ENCODE measurements at regions not wholly inside any gene's neighbourhood (a gene's known extent, or its start where the extent isn't known, plus 50 kb on each side); places are given as distances from the start of the nearest gene placed in this dataset.

DNA sequence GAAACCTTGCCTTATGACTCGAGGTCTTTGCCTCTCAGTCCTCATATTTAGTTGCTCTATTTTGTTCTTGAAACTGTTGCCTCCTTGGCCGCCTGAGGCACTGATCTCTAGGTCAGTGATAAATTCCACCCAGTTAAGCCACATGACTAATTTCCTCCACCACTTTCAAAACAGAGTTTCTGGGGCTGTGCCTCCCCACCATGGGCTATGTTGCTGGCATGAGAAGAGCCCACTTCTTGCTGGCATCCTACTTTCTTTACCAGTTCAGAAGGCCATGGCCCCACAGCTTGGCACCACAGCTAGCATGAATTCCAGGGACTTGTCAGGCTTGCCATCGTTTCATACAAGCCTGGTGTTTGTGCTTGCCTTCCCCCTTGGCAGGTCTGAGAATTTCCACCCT is 361.4 kb upstream of the JAG1 start:
- intact Hi-C loops (cut with DNase I): no loop called here
- Histone ChIP-seq H3K27ac (no peak overlapping the region), H3K4me1 (no peaks in the 10 kb centered on the region), H3K36me3 (no peaks in the 10 kb centered on the region), H3K27me3 (no peaks in the 10 kb centered on the region), H3K4me3 (no peak overlapping the region), H3K9me3 (no peaks in the 10 kb centered on the region)
- no peak for DNase-seq
- TF ChIP-seq, protein P1, sequence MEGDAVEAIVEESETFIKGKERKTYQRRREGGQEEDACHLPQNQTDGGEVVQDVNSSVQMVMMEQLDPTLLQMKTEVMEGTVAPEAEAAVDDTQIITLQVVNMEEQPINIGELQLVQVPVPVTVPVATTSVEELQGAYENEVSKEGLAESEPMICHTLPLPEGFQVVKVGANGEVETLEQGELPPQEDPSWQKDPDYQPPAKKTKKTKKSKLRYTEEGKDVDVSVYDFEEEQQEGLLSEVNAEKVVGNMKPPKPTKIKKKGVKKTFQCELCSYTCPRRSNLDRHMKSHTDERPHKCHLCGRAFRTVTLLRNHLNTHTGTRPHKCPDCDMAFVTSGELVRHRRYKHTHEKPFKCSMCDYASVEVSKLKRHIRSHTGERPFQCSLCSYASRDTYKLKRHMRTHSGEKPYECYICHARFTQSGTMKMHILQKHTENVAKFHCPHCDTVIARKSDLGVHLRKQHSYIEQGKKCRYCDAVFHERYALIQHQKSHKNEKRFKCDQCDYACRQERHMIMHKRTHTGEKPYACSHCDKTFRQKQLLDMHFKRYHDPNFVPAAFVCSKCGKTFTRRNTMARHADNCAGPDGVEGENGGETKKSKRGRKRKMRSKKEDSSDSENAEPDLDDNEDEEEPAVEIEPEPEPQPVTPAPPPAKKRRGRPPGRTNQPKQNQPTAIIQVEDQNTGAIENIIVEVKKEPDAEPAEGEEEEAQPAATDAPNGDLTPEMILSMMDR (IDR thresholded peaks at IDR 0.05): no peak
- no peak for TF ChIP-seq POLR2A (IDR thresholded peaks at IDR 0.05)
- 65 to 75% methylated on average over 3 of the region's 3 CpGs for WGBS, 2 donors

DNA sequence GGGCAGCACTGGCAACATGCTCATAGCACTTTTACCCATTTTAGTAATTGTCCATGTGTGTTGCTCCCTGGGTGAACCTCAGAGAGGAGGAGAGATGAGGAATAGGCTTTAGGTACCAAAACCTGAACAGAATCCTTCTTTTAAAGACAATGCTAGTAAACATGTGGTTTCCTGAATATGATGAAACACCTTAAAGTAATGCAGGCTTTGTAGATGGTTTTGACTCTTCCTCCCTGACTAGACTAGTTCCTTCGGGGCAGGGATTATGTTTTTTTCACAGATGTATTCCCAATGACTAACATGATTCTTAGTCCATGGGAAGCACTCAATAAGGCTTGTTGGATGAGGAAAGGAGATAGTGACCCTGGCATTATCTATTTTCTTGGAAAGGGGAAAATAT is 367.6 kb upstream of the JAG1 start:
- TF ChIP-seq, protein P1 (IDR thresholded peaks at IDR 0.05): no peak
- TF ChIP-seq POLR2A (IDR thresholded peaks at IDR 0.05): no peak
- no peak overlapping the region for H3K27ac ChIP-seq
- H3K4me3 ChIP-seq: no peak overlapping the region
- H3K36me3 ChIP-seq: no peaks in the 10 kb centered on the region
- H3K9me3 ChIP-seq: no peaks in the 10 kb centered on the region
- no peak for DNase-seq
- 10 to 69% methylated on average over 1 of the region's 1 CpG for WGBS, 2 donors
- intact Hi-C loops (cut with DNase I): no loop called here
- no peaks in the 10 kb centered on the region for H3K27me3 ChIP-seq
- H3K4me1 ChIP-seq: no peaks in the 10 kb centered on the region

DNA sequence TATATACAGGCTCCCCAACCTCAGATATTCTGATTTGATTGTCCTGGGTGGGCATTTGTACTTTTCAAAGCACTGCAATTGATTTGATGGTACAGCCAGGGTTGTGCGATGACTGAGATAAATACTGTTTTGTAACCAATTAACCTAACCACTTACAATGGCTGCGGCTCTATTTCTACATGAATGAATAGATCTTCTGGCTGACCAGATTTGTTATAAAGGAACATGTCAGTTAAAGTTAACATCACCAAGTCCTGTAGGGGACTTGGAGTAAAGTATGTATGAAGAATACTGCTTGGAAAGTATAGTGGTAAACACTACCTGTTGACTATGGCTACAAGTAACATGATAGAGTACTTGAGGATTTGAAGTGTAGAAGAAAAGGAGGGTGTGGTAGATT is 369.2 kb upstream of the JAG1 start:
- H3K9me3 ChIP-seq: no peaks in the 10 kb centered on the region
- TF ChIP-seq, protein P1 (IDR thresholded peaks at IDR 0.05): no peak
- no peak for TF ChIP-seq POLR2A (IDR thresholded peaks at IDR 0.05)

DNA sequence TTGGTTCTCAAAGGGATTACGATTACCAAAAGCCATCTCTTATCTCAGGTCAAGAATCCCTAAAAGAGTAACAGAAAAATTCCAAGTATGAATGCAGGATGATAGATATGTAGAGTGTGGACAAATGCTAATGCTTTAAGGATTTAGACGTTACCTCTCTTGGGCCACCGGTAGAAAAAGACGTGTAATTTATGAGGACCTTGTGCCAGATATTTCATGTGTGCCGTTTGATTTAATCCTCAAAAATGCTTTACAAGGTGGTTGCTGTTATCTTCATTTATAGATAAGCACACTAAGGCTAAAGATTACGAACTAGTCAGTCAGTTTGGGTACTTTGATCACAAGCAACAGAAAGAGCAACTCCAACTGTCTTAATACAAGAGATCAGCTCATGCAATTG is 370.8 kb upstream of the JAG1 start:
- DNase-seq: no peak
- Histone ChIP-seq H3K36me3 (no peaks in the 10 kb centered on the region), H3K4me3 (no peak overlapping the region), H3K27me3 (no peaks in the 10 kb centered on the region), H3K27ac (no peak overlapping the region), H3K9me3 (no peaks in the 10 kb centered on the region), H3K4me1 (no peaks in the 10 kb centered on the region)
- 81 to 90% methylated on average over 6 of the region's 6 CpGs for WGBS, 2 donors
- TF ChIP-seq POLR2A (IDR thresholded peaks at IDR 0.05): no peak
- TF ChIP-seq, protein P1 (IDR thresholded peaks at IDR 0.05): no peak
- intact Hi-C loops (cut with DNase I): no loop called here

More for the DNA sequence above, 369.2 kb upstream of the JAG1 start:
- whole genome bisulfite sequencing, 2 donors: 88 to 96% methylated on average over 2 of the region's 2 CpGs
- DNase-seq: no peak
- Histone ChIP-seq H3K27me3 (no peaks in the 10 kb centered on the region), H3K4me1 (no peaks in the 10 kb centered on the region), H3K36me3 (no peaks in the 10 kb centered on the region), H3K4me3 (no peak overlapping the region), H3K27ac (no peak overlapping the region)
- intact Hi-C loops (cut with DNase I): no loop called here

DNA sequence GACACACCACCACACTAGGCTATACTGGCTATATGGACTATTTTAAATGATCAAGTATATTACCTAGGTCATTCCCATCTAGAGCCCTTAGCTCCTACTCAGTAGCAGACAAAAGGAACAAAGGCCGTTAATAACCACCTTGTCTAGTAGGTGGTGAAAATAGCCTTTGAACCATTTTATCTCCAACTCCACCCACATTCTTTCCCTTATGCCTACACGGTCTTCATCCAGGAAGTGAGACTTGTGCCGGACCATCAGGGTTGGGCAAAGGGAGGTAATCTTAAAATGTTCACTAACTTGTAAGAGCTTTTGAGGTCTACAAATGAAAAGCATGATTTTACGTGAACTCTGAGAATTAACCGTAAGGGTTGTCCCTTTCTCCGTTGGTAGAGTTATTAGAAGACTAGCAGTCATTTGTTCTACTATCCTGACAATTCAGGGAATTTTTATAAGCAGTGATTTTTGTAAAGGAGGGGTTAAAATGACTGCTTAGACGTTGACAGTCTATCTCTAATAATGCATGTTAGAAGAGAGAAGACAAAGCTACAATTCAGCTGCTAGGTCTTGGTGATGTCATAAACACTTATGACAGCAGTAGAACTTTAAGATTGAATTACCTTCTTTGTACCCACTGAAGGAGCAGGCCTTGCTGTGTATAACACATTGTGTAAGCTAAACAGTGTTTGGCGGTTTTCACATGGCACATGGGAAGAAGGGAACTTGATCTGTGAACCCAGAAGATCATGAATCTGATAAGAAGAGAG is 371.8 kb upstream of the JAG1 start:
- Histone ChIP-seq H3K9me3 (no peaks in the 10 kb centered on the region), H3K27me3 (no peaks in the 10 kb centered on the region), H3K4me1 (no peaks in the 10 kb centered on the region), H3K4me3 (no peak overlapping the region), H3K27ac (no peak overlapping the region), H3K36me3 (no peaks in the 10 kb centered on the region)
- DNase-seq: no peak
- WGBS, 2 donors: 85 to 86% methylated on average over 8 of the region's 8 CpGs
- intact Hi-C loops (cut with DNase I): no loop called here
- TF ChIP-seq, protein P1 (IDR thresholded peaks at IDR 0.05): no peak
- TF ChIP-seq POLR2A (IDR thresholded peaks at IDR 0.05): no peak
